Body of pancreas (tissue), 4 donors: ENCODE measurements at regions not wholly inside any gene's neighbourhood (a gene's known extent, or its start where the extent isn't known, plus 50 kb on each side); places are given as distances from the start of the nearest gene placed in this dataset.

ENCODE experiments used
- ATAC-seq: fragments of 150-250 bp; one replicate; pipeline ENCODE4 v1.9.1; 2016
- DNase-seq, 4 donors: peaks; one replicate each; pipeline ENCODE4 v3.0.0-alpha.2; 2019
- H3K27ac ChIP-seq, 4 donors: fragments of 200-600 bp; sonication (generic); 1 replicate in 3 of 4; 2 replicates in 1 of 4; pipeline versions ENCODE4 v1.5.1 to v1.6.1; 2016 to 2019; ENCODE audit warnings: mild to moderate bottlenecking in 1 of 4, mixed read lengths in 1 of 4, moderate library complexity in 1 of 4
- H3K27me3 ChIP-seq, 2 donors: fragments of 200-600 bp; sonication (generic); one replicate each; pipeline ENCODE4 v1.6.0; 2016; ENCODE audit warnings: mild to moderate bottlenecking in 1 of 2
- H3K36me3 ChIP-seq, 2 donors: fragments of 200-600 bp; sonication (generic); replicated peaks in 1 of 2; 2 replicates each; pipeline ENCODE4 v1.5.1; 2016; ENCODE audit warnings: low read depth in 2 of 2; ENCODE audit not compliant: insufficient read depth in 1 of 2
- H3K4me1 ChIP-seq: fragments of 200-600 bp; sonication (generic); one replicate; pipeline ENCODE4 v1.6.0; 2016
- H3K4me3 ChIP-seq, 2 donors: fragments of 200-600 bp; sonication (generic); 1 replicate in 1 of 2; 2 replicates in 1 of 2; pipeline ENCODE4 v1.5.1; 2016 to 2019
- H3K9me3 ChIP-seq, 3 donors: fragments of 200-600 bp; sonication (generic); 1 replicate in 2 of 3; 2 replicates in 1 of 3; pipeline ENCODE4 v1.5.1; 2016
- POLR2A ChIP-seq, 3 donors: fragments of 450-650 bp; IDR thresholded peaks; one replicate each; pipeline ENCODE4 v1.6.1; 2016; ENCODE audit warnings: antibody characterized with exemption in 3 of 3, mild to moderate bottlenecking in 2 of 3
- WGBS, 2 donors: methylation state at CpG; one replicate each; pipeline ENCODE4 v1.1.5; 2017; 5-methylcytosine and 5-hydroxymethylcytosine counted together
- intact Hi-C: fragments of 100-400 bp; cut with DNase I; formaldehyde crosslinking; loops from one replicate; pipeline ENCODE4 v1.15.1; 2023
- TF ChIP-seq, protein P1 (sequence below), 7 experiments: fragments of 450-650 bp in 4 of 7; fragments of 200-600 bp in 3 of 7; sonication (generic) in 3 of 7; IDR thresholded peaks; one replicate each; pipeline ENCODE4 v1.5.1; 2016 to 2019; ENCODE audit warnings: antibody characterized with exemption in 7 of 7

- Histone ChIP-seq H3K9me3 (no peaks in the 10 kb centered on the region), H3K27ac (peak overlapping the region in 1 of 4 donors; percentile 48), H3K4me1 (peaks cover 31% of the 10 kb centered on the region), H3K4me3 (no peak overlapping the region), H3K36me3 (no peaks in the 10 kb centered on the region), H3K27me3 (no peaks in the 10 kb centered on the region)
- no peak for DNase-seq
- no peak for TF ChIP-seq POLR2A (IDR thresholded peaks at IDR 0.05)
- TF ChIP-seq, protein P1, sequence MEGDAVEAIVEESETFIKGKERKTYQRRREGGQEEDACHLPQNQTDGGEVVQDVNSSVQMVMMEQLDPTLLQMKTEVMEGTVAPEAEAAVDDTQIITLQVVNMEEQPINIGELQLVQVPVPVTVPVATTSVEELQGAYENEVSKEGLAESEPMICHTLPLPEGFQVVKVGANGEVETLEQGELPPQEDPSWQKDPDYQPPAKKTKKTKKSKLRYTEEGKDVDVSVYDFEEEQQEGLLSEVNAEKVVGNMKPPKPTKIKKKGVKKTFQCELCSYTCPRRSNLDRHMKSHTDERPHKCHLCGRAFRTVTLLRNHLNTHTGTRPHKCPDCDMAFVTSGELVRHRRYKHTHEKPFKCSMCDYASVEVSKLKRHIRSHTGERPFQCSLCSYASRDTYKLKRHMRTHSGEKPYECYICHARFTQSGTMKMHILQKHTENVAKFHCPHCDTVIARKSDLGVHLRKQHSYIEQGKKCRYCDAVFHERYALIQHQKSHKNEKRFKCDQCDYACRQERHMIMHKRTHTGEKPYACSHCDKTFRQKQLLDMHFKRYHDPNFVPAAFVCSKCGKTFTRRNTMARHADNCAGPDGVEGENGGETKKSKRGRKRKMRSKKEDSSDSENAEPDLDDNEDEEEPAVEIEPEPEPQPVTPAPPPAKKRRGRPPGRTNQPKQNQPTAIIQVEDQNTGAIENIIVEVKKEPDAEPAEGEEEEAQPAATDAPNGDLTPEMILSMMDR (IDR thresholded peaks at IDR 0.05): no peak
- intact Hi-C loops: no loop called here
- ATAC-seq: no peak
- WGBS, 2 donors: 81 to 85% methylated on average over 4 to 11 of the region's 13 CpGs
Measured at GRCh38 chr15:31266712-31267111, 59.9 kb upstream of the KLF13 start.

- H3K27ac ChIP-seq: no peak overlapping the region
- TF ChIP-seq POLR2A (IDR thresholded peaks at IDR 0.05): no peak
- TF ChIP-seq, protein P1 (IDR thresholded peaks at IDR 0.05): no peak
- H3K4me3 ChIP-seq: no peak overlapping the region
- DNase-seq: no peak
- ATAC-seq: no peak
- no peaks in the 10 kb centered on the region for H3K36me3 ChIP-seq
- intact Hi-C loops: no loop called here
- peaks cover 31% of the 10 kb centered on the region for H3K4me1 ChIP-seq
- no peaks in the 10 kb centered on the region for H3K9me3 ChIP-seq
- 76 to 78% methylated on average over 15 to 20 of the region's 20 CpGs for WGBS, 2 donors
- no peaks in the 10 kb centered on the region for H3K27me3 ChIP-seq
Measured at GRCh38 chr15:31267161-31268107, 59.2 kb upstream of the KLF13 start.

- no peaks in the 10 kb centered on the region for H3K27me3 ChIP-seq
- H3K4me1 ChIP-seq: peaks cover 30% of the 10 kb centered on the region
- WGBS, 2 donors: 42 to 45% methylated on average over 2 of the region's 2 CpGs
- no peak overlapping the region for H3K27ac ChIP-seq
- H3K9me3 ChIP-seq: no peaks in the 10 kb centered on the region
- intact Hi-C loops: no loop called here
- TF ChIP-seq POLR2A (IDR thresholded peaks at IDR 0.05): no peak
- TF ChIP-seq, protein P1 (IDR thresholded peaks at IDR 0.05): no peak
- no peaks in the 10 kb centered on the region for H3K36me3 ChIP-seq
- ATAC-seq: no peak
- no peak for DNase-seq
- no peak overlapping the region for H3K4me3 ChIP-seq
Measured at GRCh38 chr15:31268108-31268501, 58.5 kb upstream of the KLF13 start.

- ATAC-seq: no peak
- Histone ChIP-seq H3K27ac (no peak overlapping the region), H3K4me3 (no peak overlapping the region), H3K9me3 (no peaks in the 10 kb centered on the region), H3K4me1 (peaks cover 19% of the 10 kb centered on the region), H3K27me3 (no peaks in the 10 kb centered on the region), H3K36me3 (no peaks in the 10 kb centered on the region)
- intact Hi-C loops: no loop called here
- WGBS, 2 donors: 85 to 87% methylated on average over 5 to 11 of the region's 11 CpGs
- DNase-seq: peak in 1 of 4 donors; percentile 6
- no peak for TF ChIP-seq POLR2A (IDR thresholded peaks at IDR 0.05)
- TF ChIP-seq, protein P1 (IDR thresholded peaks at IDR 0.05): no peak
Measured at GRCh38 chr15:31268911-31269784, 57.5 kb upstream of the KLF13 start.
